OCI-LY3 (cell line): ENCODE measurements at regions not wholly inside any gene's neighbourhood (a gene's known extent, or its start where the extent isn't known, plus 50 kb on each side); places are given as distances from the start of the nearest gene placed in this dataset.

ENCODE experiments used
- EZH2phosphoT487 ChIP-seq: fragments of 200-600 bp; shearing (Covaris generic); IDR thresholded peaks from 2 replicates; pipeline ENCODE4 v1.6.1; 2018; ENCODE audit warnings: antibody characterized with exemption, mixed run types, low read depth
- TF ChIP-seq, protein P1 (sequence below): fragments of 200-600, 300-600 bp; sonication (generic); IDR thresholded peaks from 2 replicates; pipeline ENCODE4 v1.5.1; 2014; ENCODE audit warnings: antibody characterized with exemption, low read length, low read depth

DNA sequence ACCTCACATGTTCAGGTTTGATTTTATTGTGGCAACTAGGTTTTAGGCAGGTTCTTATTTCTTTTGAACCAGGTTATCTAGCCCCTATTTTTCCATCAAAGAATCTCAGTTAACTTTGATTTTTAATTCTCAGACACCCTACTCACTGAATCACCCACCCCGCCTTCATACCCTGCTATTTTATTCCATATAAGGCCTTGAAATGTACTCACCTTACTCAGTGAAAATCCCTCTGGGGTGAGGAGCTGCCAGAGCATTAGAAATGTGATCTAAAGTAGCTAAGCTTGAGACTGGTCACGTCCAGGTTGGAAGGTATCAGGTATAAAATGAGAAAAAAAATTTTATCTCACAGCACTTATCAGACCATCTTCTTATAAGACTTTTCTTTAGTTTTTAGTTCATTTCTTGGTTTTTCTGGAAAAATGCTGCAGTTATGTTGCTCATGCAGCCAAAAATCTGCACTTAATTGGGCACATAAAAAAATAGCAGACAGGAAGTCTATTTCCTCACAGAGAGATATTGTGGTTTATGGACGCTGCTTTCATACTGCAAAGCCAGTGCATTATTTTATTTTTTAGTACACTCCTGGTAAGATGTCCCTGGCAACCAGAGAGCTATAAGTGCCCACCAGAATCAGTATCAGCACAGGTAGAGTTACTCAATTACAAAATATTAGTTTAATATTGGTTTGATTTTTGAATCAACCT, 101.5 kb upstream of the CCDC91 start:
- TF ChIP-seq, protein P1, sequence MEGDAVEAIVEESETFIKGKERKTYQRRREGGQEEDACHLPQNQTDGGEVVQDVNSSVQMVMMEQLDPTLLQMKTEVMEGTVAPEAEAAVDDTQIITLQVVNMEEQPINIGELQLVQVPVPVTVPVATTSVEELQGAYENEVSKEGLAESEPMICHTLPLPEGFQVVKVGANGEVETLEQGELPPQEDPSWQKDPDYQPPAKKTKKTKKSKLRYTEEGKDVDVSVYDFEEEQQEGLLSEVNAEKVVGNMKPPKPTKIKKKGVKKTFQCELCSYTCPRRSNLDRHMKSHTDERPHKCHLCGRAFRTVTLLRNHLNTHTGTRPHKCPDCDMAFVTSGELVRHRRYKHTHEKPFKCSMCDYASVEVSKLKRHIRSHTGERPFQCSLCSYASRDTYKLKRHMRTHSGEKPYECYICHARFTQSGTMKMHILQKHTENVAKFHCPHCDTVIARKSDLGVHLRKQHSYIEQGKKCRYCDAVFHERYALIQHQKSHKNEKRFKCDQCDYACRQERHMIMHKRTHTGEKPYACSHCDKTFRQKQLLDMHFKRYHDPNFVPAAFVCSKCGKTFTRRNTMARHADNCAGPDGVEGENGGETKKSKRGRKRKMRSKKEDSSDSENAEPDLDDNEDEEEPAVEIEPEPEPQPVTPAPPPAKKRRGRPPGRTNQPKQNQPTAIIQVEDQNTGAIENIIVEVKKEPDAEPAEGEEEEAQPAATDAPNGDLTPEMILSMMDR, result no peak
- no peak for TF ChIP-seq EZH2phosphoT487
